Peyer's patch (tissue), 4 donors: ENCODE measurements at regions not wholly inside any gene's neighbourhood (a gene's known extent, or its start where the extent isn't known, plus 50 kb on each side); places are given as distances from the start of the nearest gene placed in this dataset.

Experiments used
- CTCF ChIP-seq, 6 experiments: fragments of 450-650 bp in 4 of 6; fragments of 200-600 bp in 2 of 6; sonication (generic) in 1 of 6; IDR thresholded peaks; one replicate each; pipeline ENCODE4 v1.5.1; 2017 to 2019; ENCODE audit warnings: antibody characterized with exemption in 6 of 6, mild to moderate bottlenecking in 3 of 6, moderate library complexity in 1 of 6
- POLR2A ChIP-seq, 2 donors: fragments of 450-650 bp; IDR thresholded peaks; one replicate each; pipeline ENCODE4 v1.5.1; 2017; ENCODE audit warnings: antibody characterized with exemption in 2 of 2, mild to moderate bottlenecking in 2 of 2, moderate library complexity in 2 of 2

GRCh38 chr12:17818931-17819330 is 271.1 kb downstream of the RERGL start:
- TF ChIP-seq CTCF (IDR thresholded peaks at IDR 0.05) (no peak), POLR2A (IDR thresholded peaks at IDR 0.05) (no peak)
